Prostate gland (tissue), 2 donors: ENCODE measurements at regions not wholly inside any gene's neighbourhood (a gene's known extent, or its start where the extent isn't known, plus 50 kb on each side); places are given as distances from the start of the nearest gene placed in this dataset.

Source experiments
- DNase-seq: peaks from one replicate; pipeline ENCODE4 v3.0.0-alpha.2; 2019; ENCODE audit warnings: low spot score
- H3K27ac ChIP-seq, 2 donors: fragments of 200-600 bp; sonication (generic); 2 replicates each; pipeline ENCODE4 v1.5.1; 2017 to 2019
- H3K27me3 ChIP-seq: fragments of 200-600 bp; sonication (generic); replicated peaks from 2 replicates; pipeline ENCODE4 v1.5.1; 2019; ENCODE audit not compliant: insufficient read depth
- H3K36me3 ChIP-seq, 2 donors: fragments of 200-600 bp; sonication (generic); 1 replicate in 1 of 2; 2 replicates in 1 of 2; pipeline versions ENCODE4 v1.5.1 to v1.8.1; 2017 to 2019
- H3K4me1 ChIP-seq: fragments of 200-600 bp; sonication (generic); replicated peaks from 2 replicates; pipeline ENCODE4 v1.5.1; 2019
- H3K4me3 ChIP-seq, 2 donors: fragments of 200-600 bp; sonication (generic); 2 replicates each; pipeline ENCODE4 v1.5.1; 2017 to 2019
- H3K9me3 ChIP-seq: fragments of 200-600 bp; sonication (generic); 2 replicates; pipeline ENCODE4 v1.5.1; 2017
- CTCF ChIP-seq, 4 experiments: fragments of 200-600 bp in 2 of 4; fragments of 450-650 bp in 2 of 4; sonication (generic) in 2 of 4; IDR thresholded peaks; 1 replicate in 3 of 4; 2 replicates in 1 of 4; pipeline ENCODE4 v1.5.1; 2016 to 2019; ENCODE audit warnings: antibody characterized with exemption in 4 of 4, mild to moderate bottlenecking in 2 of 4, moderate library complexity in 2 of 4
- POLR2A ChIP-seq: fragments of 450-650 bp; IDR thresholded peaks from one replicate; pipeline ENCODE4 v1.6.1; 2016; ENCODE audit warnings: antibody characterized with exemption, mild to moderate bottlenecking
- POLR2AphosphoS5 ChIP-seq: sonication (generic); formaldehyde crosslinking; IDR thresholded peaks from one replicate; pipeline ENCODE4 v1.6.1; 2017; ENCODE audit warnings: antibody characterized with exemption
- WGBS: methylation state at CpG from one replicate; pipeline ENCODE4 v1.1.5; 2018; 5-methylcytosine and 5-hydroxymethylcytosine counted together
- intact Hi-C: fragments of 100-400 bp; cut with DNase I; formaldehyde crosslinking; loops from one replicate; pipeline ENCODE4 v1.14.2; 2022

- H3K9me3 ChIP-seq, result no peaks in the 10 kb centered on the region
- H3K36me3 ChIP-seq, result no peaks in the 10 kb centered on the region
- DNase-seq, result no peak
- H3K4me1 ChIP-seq, result no peaks in the 10 kb centered on the region
- no peak overlapping the region for H3K4me3 ChIP-seq
- TF ChIP-seq POLR2A (no peak), CTCF (IDR thresholded peaks at IDR 0.05) (no peak)
- 92% methylated on average over 1 of the region's 1 CpG for WGBS
- no peaks in the 10 kb centered on the region for H3K27me3 ChIP-seq
- H3K27ac ChIP-seq, result no peak overlapping the region
- intact Hi-C loops, result no loop called here
These were observed 56.4 kb upstream of the ITGA6 start for GRCh38 chr2:172370821-172371455.

GRCh38 chr2:172372436-172372835 is 55.0 kb upstream of the ITGA6 start:
- TF ChIP-seq POLR2AphosphoS5 (no peak), CTCF (IDR thresholded peaks at IDR 0.05) (no peak), POLR2A (no peak)
- Histone ChIP-seq H3K27me3 (no peaks in the 10 kb centered on the region), H3K36me3 (no peaks in the 10 kb centered on the region), H3K9me3 (no peaks in the 10 kb centered on the region), H3K4me1 (no peaks in the 10 kb centered on the region), H3K4me3 (no peak overlapping the region), H3K27ac (no peak overlapping the region)
- DNase-seq, result no peak
- intact Hi-C loops, result no loop called here

GRCh38 chr2:172373076-172373475 is 54.3 kb upstream of the ITGA6 start:
- Histone ChIP-seq H3K9me3 (no peaks in the 10 kb centered on the region), H3K27ac (no peak overlapping the region)

GRCh38 chr2:172373766-172374165 is 53.6 kb upstream of the ITGA6 start:
- Histone ChIP-seq H3K27ac (no peak overlapping the region), H3K4me1 (no peaks in the 10 kb centered on the region), H3K27me3 (no peaks in the 10 kb centered on the region), H3K4me3 (no peak overlapping the region), H3K9me3 (no peaks in the 10 kb centered on the region), H3K36me3 (no peaks in the 10 kb centered on the region)
- 85% methylated on average over 3 of the region's 3 CpGs for WGBS
- no peak for TF ChIP-seq CTCF (IDR thresholded peaks at IDR 0.05)
- intact Hi-C loops, result no loop called here
- DNase-seq, result no peak

More at GRCh38 chr2:172373076-172373475, 54.3 kb upstream of the ITGA6 start:
- TF ChIP-seq POLR2A, result no peak
- TF ChIP-seq CTCF (IDR thresholded peaks at IDR 0.05), result no peak
- TF ChIP-seq POLR2AphosphoS5, result no peak
- 49% methylated on average over 5 of the region's 5 CpGs for WGBS
- Histone ChIP-seq H3K4me3 (no peak overlapping the region), H3K36me3 (no peaks in the 10 kb centered on the region), H3K4me1 (no peaks in the 10 kb centered on the region), H3K27me3 (no peaks in the 10 kb centered on the region)
- no peak for DNase-seq
- intact Hi-C loops, result no loop called here

- Histone ChIP-seq H3K27me3 (no peaks in the 10 kb centered on the region), H3K4me1 (no peaks in the 10 kb centered on the region), H3K4me3 (no peak overlapping the region), H3K27ac (no peak overlapping the region), H3K36me3 (no peaks in the 10 kb centered on the region), H3K9me3 (no peaks in the 10 kb centered on the region)
- intact Hi-C loops, result no loop called here
- 64% methylated on average over 7 of the region's 7 CpGs for WGBS
- TF ChIP-seq POLR2AphosphoS5 (no peak), CTCF (IDR thresholded peaks at IDR 0.05) (no peak), POLR2A (no peak)
- no peak for DNase-seq
These were observed 52.8 kb upstream of the ITGA6 start for GRCh38 chr2:172374318-172375240.
